Neural progenitor cell (in vitro differentiated cells): ENCODE measurements at regions not wholly inside any gene's neighbourhood (a gene's known extent, or its start where the extent isn't known, plus 50 kb on each side); places are given as distances from the start of the nearest gene placed in this dataset.

Experiments
- DNase-seq: peaks from one replicate; pipeline ENCODE4 v3.0.0-alpha.2; 2016; ENCODE audit warnings: low spot score
- H2AFZ ChIP-seq: fragments of 200-600 bp; sonication (generic); replicated peaks from 2 replicates; pipeline ENCODE4 v1.6.1; 2016; ENCODE audit warnings: antibody characterized with exemption
- H3F3A ChIP-seq: fragments of 200-600 bp; sonication (generic); 2 replicates; pipeline ENCODE4 v1.6.1; 2016; ENCODE audit warnings: antibody characterized with exemption, low read depth
- H3K27ac ChIP-seq: fragments of 200-600 bp; sonication (generic); 2 replicates; pipeline ENCODE4 v1.5.1; 2016; ENCODE audit warnings: mild to moderate bottlenecking
- H3K27me3 ChIP-seq: fragments of 200-600 bp; sonication (generic); 2 replicates; pipeline ENCODE4 v1.6.1; 2016; ENCODE audit warnings: mild to moderate bottlenecking, moderate library complexity
- H3K36me3 ChIP-seq: fragments of 200-600 bp; sonication (generic); 2 replicates; pipeline ENCODE4 v1.5.1; 2016
- H3K4me1 ChIP-seq: fragments of 200-600 bp; sonication (generic); 2 replicates; pipeline ENCODE4 v1.6.1; 2016; ENCODE audit warnings: mixed run types
- H3K4me2 ChIP-seq: fragments of 200-600 bp; sonication (generic); 2 replicates; pipeline ENCODE4 v1.6.1; 2016
- H3K4me3 ChIP-seq: fragments of 200-600 bp; sonication (generic); 2 replicates; pipeline ENCODE4 v1.5.1; 2016
- H3K79me2 ChIP-seq: fragments of 200-600 bp; sonication (generic); 2 replicates; pipeline ENCODE4 v1.6.1; 2016; ENCODE audit warnings: low read depth
- H3K9ac ChIP-seq: fragments of 200-600 bp; sonication (generic); 2 replicates; pipeline ENCODE4 v1.6.1; 2016
- H3K9me3 ChIP-seq: fragments of 200-600 bp; sonication (generic); 2 replicates; pipeline ENCODE4 v1.5.1; 2016; ENCODE audit warnings: low read depth
- H4K20me1 ChIP-seq: fragments of 200-600 bp; sonication (generic); 2 replicates; pipeline ENCODE4 v1.6.1; 2016; ENCODE audit warnings: low read depth
- H3K27ac Mint-ChIP-seq: 3 replicates; pipeline ENCODE4 v1.8.0; 2021; ENCODE audit warnings: mixed read lengths
- H3K27me3 Mint-ChIP-seq: 2 replicates; pipeline ENCODE4 v1.8.0; 2022; ENCODE audit warnings: low read depth, mild to moderate bottlenecking, inconsistent platforms, moderate library complexity, mixed read lengths; ENCODE audit not compliant: insufficient read depth
- H3K36me3 Mint-ChIP-seq: 3 replicates; pipeline ENCODE4 v1.8.0; 2021; ENCODE audit warnings: mixed read lengths
- H3K4me1 Mint-ChIP-seq: 3 replicates; pipeline ENCODE4 v1.8.0; 2021; ENCODE audit warnings: mixed read lengths
- H3K4me3 Mint-ChIP-seq: 3 replicates; pipeline ENCODE4 v1.8.0; 2021; ENCODE audit warnings: mild to moderate bottlenecking, moderate library complexity, mixed read lengths
- H3K9me3 Mint-ChIP-seq: 3 replicates; pipeline ENCODE4 v1.8.0; 2020; ENCODE audit warnings: mixed read lengths
- EZH2 ChIP-seq: fragments of 200-600 bp; sonication (generic); IDR thresholded peaks from 2 replicates; pipeline ENCODE4 v1.6.1; 2017; ENCODE audit warnings: antibody characterized with exemption, mild to moderate bottlenecking, moderate library complexity
- EZH2phosphoT487 ChIP-seq: fragments of 200-600 bp; sonication (generic); IDR thresholded peaks from 2 replicates; pipeline ENCODE4 v1.6.1; 2017; ENCODE audit warnings: antibody characterized with exemption
- TF ChIP-seq, protein P1 (sequence below): fragments of 200-600 bp; sonication (generic); IDR thresholded peaks from 2 replicates; pipeline ENCODE4 v1.5.1; 2017; ENCODE audit warnings: antibody characterized with exemption, mild to moderate bottlenecking

DNA sequence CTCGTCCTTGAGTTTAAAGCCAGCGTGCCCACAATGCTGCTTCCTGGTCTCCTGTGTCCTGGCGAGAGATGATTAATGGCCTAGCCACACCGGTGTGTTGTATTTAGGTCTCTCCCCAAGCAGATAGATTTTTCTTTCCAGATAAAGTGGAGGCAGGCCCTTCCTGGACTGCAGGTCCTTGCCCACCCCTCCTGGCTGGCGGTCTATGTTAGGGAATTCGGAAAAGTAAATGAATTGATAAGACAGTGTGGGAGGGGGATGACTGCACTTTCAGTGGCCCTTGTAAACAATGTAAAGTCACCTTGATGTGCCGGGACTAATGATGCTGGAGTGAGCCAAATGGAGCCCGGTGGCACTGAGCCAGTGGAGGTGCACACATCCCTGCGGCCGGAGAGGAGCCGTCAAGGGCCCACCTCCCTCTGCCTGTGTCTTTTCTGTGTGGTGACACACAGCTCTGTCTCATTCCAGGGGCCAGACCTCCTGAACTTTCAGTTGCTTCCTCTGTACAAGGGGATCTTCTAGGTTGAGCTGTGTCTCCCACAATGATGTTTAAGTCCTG lies 70.6 kb upstream of the ESRRB start:
- no peaks in the 10 kb centered on the region for H4K20me1 ChIP-seq
- H3F3A ChIP-seq = no peaks in the 10 kb centered on the region
- peaks cover 12% of the 10 kb centered on the region for H3K4me1 ChIP-seq
- no peak for DNase-seq
- no peaks in the 10 kb centered on the region for H3K79me2 ChIP-seq
- Mint-ChIP-seq H3K36me3 (no peaks in the 10 kb centered on the region), H3K4me1 (peaks cover 15% of the 10 kb centered on the region), H3K9me3 (no peaks in the 10 kb centered on the region), H3K27ac (no peak overlapping the region), H3K27me3 (peaks cover 10% of the 10 kb centered on the region), H3K4me3 (no peak overlapping the region)
- no peak overlapping the region for H3K4me2 ChIP-seq
- H2AFZ ChIP-seq = no peak overlapping the region
- H3K27me3 ChIP-seq = peaks cover 34% of the 10 kb centered on the region
- no peaks in the 10 kb centered on the region for H3K36me3 ChIP-seq
- no peak overlapping the region for H3K9ac ChIP-seq
- TF ChIP-seq EZH2 = no peak
- TF ChIP-seq, protein P1, sequence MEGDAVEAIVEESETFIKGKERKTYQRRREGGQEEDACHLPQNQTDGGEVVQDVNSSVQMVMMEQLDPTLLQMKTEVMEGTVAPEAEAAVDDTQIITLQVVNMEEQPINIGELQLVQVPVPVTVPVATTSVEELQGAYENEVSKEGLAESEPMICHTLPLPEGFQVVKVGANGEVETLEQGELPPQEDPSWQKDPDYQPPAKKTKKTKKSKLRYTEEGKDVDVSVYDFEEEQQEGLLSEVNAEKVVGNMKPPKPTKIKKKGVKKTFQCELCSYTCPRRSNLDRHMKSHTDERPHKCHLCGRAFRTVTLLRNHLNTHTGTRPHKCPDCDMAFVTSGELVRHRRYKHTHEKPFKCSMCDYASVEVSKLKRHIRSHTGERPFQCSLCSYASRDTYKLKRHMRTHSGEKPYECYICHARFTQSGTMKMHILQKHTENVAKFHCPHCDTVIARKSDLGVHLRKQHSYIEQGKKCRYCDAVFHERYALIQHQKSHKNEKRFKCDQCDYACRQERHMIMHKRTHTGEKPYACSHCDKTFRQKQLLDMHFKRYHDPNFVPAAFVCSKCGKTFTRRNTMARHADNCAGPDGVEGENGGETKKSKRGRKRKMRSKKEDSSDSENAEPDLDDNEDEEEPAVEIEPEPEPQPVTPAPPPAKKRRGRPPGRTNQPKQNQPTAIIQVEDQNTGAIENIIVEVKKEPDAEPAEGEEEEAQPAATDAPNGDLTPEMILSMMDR = no peak
- TF ChIP-seq EZH2phosphoT487 = no peak
- no peak overlapping the region for H3K4me3 ChIP-seq
- no peak overlapping the region for H3K27ac ChIP-seq
- H3K9me3 ChIP-seq = no peaks in the 10 kb centered on the region

DNA sequence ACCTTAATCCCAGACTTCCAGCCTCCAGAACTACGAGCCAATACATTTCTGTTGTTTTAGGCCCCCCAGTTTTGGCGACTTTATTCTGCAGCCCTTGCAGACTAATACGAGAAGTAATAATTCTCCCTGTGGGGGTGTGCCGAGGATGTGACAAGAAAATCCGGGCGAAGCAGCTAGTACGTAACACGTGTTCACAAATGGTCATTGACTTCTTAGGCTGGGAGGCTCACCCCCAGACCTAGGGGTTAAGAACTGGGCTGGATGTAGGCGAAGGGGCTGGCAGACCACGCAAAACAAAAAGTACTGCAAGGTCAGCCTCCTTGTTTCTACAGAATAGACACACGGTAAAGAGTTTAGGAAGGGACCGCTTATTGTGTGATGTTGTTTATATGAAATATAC lies 69.8 kb upstream of the ESRRB start:
- Histone ChIP-seq H4K20me1 (peaks cover 2% of the 10 kb centered on the region), H3K79me2 (no peaks in the 10 kb centered on the region), H3K27me3 (peaks cover 42% of the 10 kb centered on the region), H2AFZ (no peak overlapping the region), H3K4me3 (no peak overlapping the region), H3K36me3 (no peaks in the 10 kb centered on the region), H3K9me3 (no peaks in the 10 kb centered on the region), H3K27ac (no peak overlapping the region), H3F3A (peaks cover 3% of the 10 kb centered on the region), H3K4me2 (no peak overlapping the region), H3K9ac (no peak overlapping the region), H3K4me1 (peaks cover 19% of the 10 kb centered on the region)
- H3K4me3 Mint-ChIP-seq = no peak overlapping the region
- H3K36me3 Mint-ChIP-seq = no peaks in the 10 kb centered on the region
- H3K4me1 Mint-ChIP-seq = peaks cover 22% of the 10 kb centered on the region
- no peak for DNase-seq
- no peaks in the 10 kb centered on the region for H3K9me3 Mint-ChIP-seq
- TF ChIP-seq, protein P1 = no peak
- no peak for TF ChIP-seq EZH2
- no peak for TF ChIP-seq EZH2phosphoT487
- H3K27ac Mint-ChIP-seq = no peak overlapping the region
- H3K27me3 Mint-ChIP-seq = peaks cover 13% of the 10 kb centered on the region

- no peak for TF ChIP-seq EZH2phosphoT487
- no peak for TF ChIP-seq EZH2
- TF ChIP-seq, protein P1 = no peak
- peaks cover 17% of the 10 kb centered on the region for H3K27me3 Mint-ChIP-seq
These were observed 67.9 kb upstream of the ESRRB start for GRCh38 chr14:76307786-76308780.

More at GRCh38 chr14:76307786-76308780, 67.9 kb upstream of the ESRRB start:
- H3K4me1 ChIP-seq = peaks cover 27% of the 10 kb centered on the region
- no peak overlapping the region for H3K4me3 Mint-ChIP-seq
- H3K4me1 Mint-ChIP-seq = peaks cover 33% of the 10 kb centered on the region
- H3K36me3 Mint-ChIP-seq = no peaks in the 10 kb centered on the region
- H3K9me3 ChIP-seq = no peaks in the 10 kb centered on the region
- no peak overlapping the region for H2AFZ ChIP-seq
- no peaks in the 10 kb centered on the region for H3K79me2 ChIP-seq
- H3K36me3 ChIP-seq = no peaks in the 10 kb centered on the region
- no peak overlapping the region for H3K4me3 ChIP-seq
- no peak overlapping the region for H3K9ac ChIP-seq
- no peaks in the 10 kb centered on the region for H3K9me3 Mint-ChIP-seq
- peaks cover 62% of the 10 kb centered on the region for H3K27me3 ChIP-seq
- H3K27ac ChIP-seq = no peak overlapping the region
- H3K4me2 ChIP-seq = no peak overlapping the region
- peaks cover 15% of the 10 kb centered on the region for H4K20me1 ChIP-seq
- no peak for DNase-seq
- no peak overlapping the region for H3K27ac Mint-ChIP-seq
- H3F3A ChIP-seq = peaks cover 10% of the 10 kb centered on the region
